ENCODE measurements at regions not wholly inside any gene's neighbourhood (a gene's known extent, or its start where the extent isn't known, plus 50 kb on each side); places are given as distances from the start of the nearest gene placed in this dataset.

DNA sequence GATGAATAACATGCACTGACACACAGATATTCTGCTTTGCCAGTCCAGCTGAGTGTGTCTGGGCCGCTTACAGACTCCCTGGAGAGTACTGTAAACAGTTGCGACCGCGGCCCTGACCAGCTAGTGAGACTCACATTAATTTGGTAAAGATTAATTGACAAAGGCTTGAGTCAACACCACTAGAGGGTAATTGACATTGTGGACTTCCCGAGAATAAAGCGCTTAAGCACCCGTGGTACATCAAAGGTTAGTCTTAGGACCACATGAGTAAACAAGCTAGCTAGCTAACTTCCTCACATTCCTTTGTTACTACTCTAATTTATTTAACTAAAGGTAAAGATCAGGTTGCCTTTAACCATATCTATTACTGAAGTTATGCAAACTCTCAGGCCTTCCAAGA lies 624.4 kb upstream of the ARGLU1 start:
- no peak for DNase-seq (ENCODE audit: low read depth)
- no peak overlapping the region for H3K4me3 ChIP-seq (ENCODE audit: control insufficient read depth, low read depth, low read length)
- no peak for TF ChIP-seq CTCF (IDR thresholded peaks at IDR 0.05; ENCODE audit: control insufficient read depth, insufficient read depth, low read depth, low read length, missing control alignments)

DNA sequence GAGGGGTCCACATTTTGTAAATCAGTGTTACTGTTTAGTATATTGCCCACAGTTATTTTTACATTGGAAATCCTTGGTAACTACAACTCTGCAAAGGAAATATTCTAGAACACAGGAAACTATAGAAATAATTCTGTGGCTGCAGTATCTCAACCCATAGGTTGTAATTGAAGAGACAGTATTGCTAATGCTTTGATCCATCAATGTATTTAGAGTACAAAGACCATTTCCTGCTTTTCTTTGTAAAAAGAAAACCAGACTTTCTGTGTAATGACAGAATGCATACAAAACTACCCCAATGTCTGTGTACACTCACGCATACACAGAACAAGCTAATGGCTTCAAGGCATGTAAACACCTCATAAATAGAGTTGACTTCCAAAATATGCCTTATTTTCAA lies 622.1 kb upstream of the ARGLU1 start:
- DNase-seq (ENCODE audit: low read depth), result no peak
- no peak for TF ChIP-seq CTCF (IDR thresholded peaks at IDR 0.05; ENCODE audit: control insufficient read depth, insufficient read depth, low read depth, low read length, missing control alignments)
- H3K4me3 ChIP-seq (ENCODE audit: control insufficient read depth, low read depth, low read length), result no peak overlapping the region

GRCh38 chr13:107185889-107186288 lies 618.0 kb upstream of the ARGLU1 start:
- no peak overlapping the region for H3K4me3 ChIP-seq (ENCODE audit: control insufficient read depth, low read depth, low read length)
- TF ChIP-seq CTCF (IDR thresholded peaks at IDR 0.05; ENCODE audit: control insufficient read depth, insufficient read depth, low read depth, low read length, missing control alignments), result no peak
- DNase-seq (ENCODE audit: low read depth), result no peak

GRCh38 chr13:107170270-107170931 lies 602.5 kb upstream of the ARGLU1 start:
- TF ChIP-seq CTCF (IDR thresholded peaks at IDR 0.05; ENCODE audit: control insufficient read depth, insufficient read depth, low read depth, low read length, missing control alignments), result no peak
- H3K4me3 ChIP-seq (ENCODE audit: control insufficient read depth, low read depth, low read length), result no peak overlapping the region
- no peak for DNase-seq (ENCODE audit: low read depth)

DNA sequence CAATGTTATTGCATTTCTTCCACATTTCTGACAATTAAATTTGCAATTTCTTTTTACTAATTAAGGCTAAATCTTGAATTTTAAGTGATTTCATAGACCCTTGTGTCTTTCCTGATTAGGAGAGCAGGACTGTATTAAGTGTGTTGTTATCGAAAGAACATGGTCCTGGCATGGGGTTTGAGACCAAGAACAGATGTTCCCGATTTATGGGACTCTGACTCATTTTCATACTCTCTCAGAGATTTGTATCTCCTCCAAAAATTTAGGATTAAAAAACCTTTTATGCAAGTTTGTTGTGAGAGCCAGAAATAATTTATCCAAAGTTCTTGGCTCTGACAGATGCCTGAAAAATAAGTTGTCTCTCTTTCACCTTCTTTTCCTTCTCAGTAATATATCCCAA lies 589.3 kb upstream of the ARGLU1 start:
- no peak overlapping the region for H3K4me3 ChIP-seq (ENCODE audit: control insufficient read depth, low read depth, low read length)
- TF ChIP-seq CTCF (IDR thresholded peaks at IDR 0.05; ENCODE audit: control insufficient read depth, insufficient read depth, low read depth, low read length, missing control alignments), result no peak
- DNase-seq (ENCODE audit: low read depth), result peak; percentile 23

- TF ChIP-seq CTCF (IDR thresholded peaks at IDR 0.05; ENCODE audit: control insufficient read depth, insufficient read depth, low read depth, low read length, missing control alignments), result no peak
- DNase-seq (ENCODE audit: low read depth), result no peak
- H3K4me3 ChIP-seq (ENCODE audit: control insufficient read depth, low read depth, low read length), result no peak overlapping the region
These were observed 576.5 kb upstream of the ARGLU1 start for GRCh38 chr13:107144432-107144831.

GRCh38 chr13:107141767-107142166 lies 573.8 kb upstream of the ARGLU1 start:
- TF ChIP-seq CTCF (IDR thresholded peaks at IDR 0.05; ENCODE audit: control insufficient read depth, insufficient read depth, low read depth, low read length, missing control alignments), result no peak
- H3K4me3 ChIP-seq (ENCODE audit: control insufficient read depth, low read depth, low read length), result no peak overlapping the region
- DNase-seq (ENCODE audit: low read depth), result no peak
